Activated CD8-positive, alpha-beta T cell treated with anti-CD3 and anti-CD28 coated beads, Interleukin-2, amount 10 ng/mL, durations not matched to agents 7 days and 5 days (primary cell): ENCODE measurements at regions not wholly inside any gene's neighbourhood (a gene's known extent, or its start where the extent isn't known, plus 50 kb on each side); places are given as distances from the start of the nearest gene placed in this dataset.
"Not testable (repeated sequence)": the region's sequence is repeated elsewhere in the genome, so short reads cannot be mapped to it uniquely, and the experiment has no call there.

Experiments used
- ATAC-seq: fragments of 150-1000 bp; cut with Tn5 transposase; one replicate; pipeline ENCODE4 v1.10.0; 2021; ENCODE audit warnings: moderate library complexity
- CTCF ChIA-PET: fragments of 350-600 bp; sonication (Branson Sonifier 250); formaldehyde crosslinking; loops from one replicate; lab custom pipeline; 2021; ENCODE audit warnings: antibody characterized with exemption; lab: Charles Lee
- POLR2A ChIA-PET: fragments of 350-600 bp; sonication (Branson Sonifier 250); formaldehyde crosslinking; loops from one replicate; lab custom pipeline; 2021; ENCODE audit warnings: antibody characterized with exemption; lab: Charles Lee
- DNase-seq: peaks from one replicate; pipeline ENCODE4 v3.0.0-alpha.2; 2020
- H3K27ac Mint-ChIP-seq: one replicate; pipeline ENCODE4 v1.8.0; 2021; ENCODE audit warnings: mild to moderate bottlenecking, mixed read lengths
- H3K27me3 Mint-ChIP-seq: one replicate; pipeline ENCODE4 v1.8.0; 2021; ENCODE audit warnings: low read depth, mixed read lengths
- H3K36me3 Mint-ChIP-seq: one replicate; pipeline ENCODE4 v1.8.0; 2021; ENCODE audit warnings: low read depth, mixed read lengths
- H3K4me1 Mint-ChIP-seq: one replicate; pipeline ENCODE4 v1.8.0; 2021; ENCODE audit warnings: low read depth, mixed read lengths
- H3K4me3 Mint-ChIP-seq: one replicate; pipeline ENCODE4 v1.8.0; 2021; ENCODE audit warnings: mild to moderate bottlenecking, mixed read lengths
- H3K9me3 Mint-ChIP-seq: one replicate; pipeline ENCODE4 v1.8.0; 2022; ENCODE audit warnings: mixed read lengths; ENCODE audit not compliant: insufficient read depth

DNA sequence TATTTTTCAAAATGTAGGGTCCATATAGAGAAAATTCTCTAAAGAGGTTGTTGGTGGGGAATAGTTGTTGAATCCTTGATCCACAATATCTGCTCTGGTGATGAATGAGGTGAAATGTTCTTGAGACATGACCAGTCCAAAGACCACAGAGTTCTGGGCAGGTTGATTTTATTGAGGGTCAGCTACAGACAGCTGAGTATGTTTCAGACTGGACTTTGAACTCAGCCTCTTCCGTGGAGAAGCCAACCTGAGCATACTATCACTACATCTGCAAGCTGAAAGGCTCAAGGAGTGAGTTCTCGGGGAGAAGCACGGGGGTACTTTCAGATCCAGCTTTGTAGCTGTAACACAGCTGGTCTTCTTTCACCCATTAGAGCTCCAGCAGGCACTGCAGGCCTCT is 168.4 kb upstream of the NPY2R start:
- no peak overlapping the region for H3K4me3 Mint-ChIP-seq
- ChIA-PET CTCF (no interaction called here), POLR2A (no interaction called here)
- no peaks in the 10 kb centered on the region for H3K27me3 Mint-ChIP-seq
- no peaks in the 10 kb centered on the region for H3K36me3 Mint-ChIP-seq
- DNase-seq (no peak), ATAC-seq (no peak)
- H3K4me1 Mint-ChIP-seq: no peaks in the 10 kb centered on the region
- H3K27ac Mint-ChIP-seq: no peak overlapping the region
- no peaks in the 10 kb centered on the region for H3K9me3 Mint-ChIP-seq

DNA sequence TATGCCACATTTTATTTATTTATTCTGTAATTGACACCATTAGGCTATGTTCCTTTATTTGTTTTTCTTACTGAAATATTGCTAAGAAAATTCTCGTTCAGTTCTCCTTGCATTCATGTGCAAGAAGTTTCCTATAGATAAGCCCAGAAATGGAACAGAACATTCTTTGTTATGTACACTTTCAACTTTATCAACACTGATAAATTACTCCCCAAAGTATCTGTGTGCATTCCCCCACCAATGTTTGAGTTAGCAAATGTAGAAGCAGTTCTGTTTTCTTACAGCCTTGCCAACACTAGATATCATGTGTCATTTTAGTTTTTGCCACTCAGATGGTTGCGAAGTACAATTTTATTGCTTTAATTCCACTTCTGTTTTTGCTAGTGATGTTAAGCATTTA is 166.4 kb upstream of the NPY2R start:
- ChIA-PET CTCF (no interaction called here), POLR2A (no interaction called here)
- DNase-seq (no peak), ATAC-seq (no peak)
- no peaks in the 10 kb centered on the region for H3K36me3 Mint-ChIP-seq
- H3K4me1 Mint-ChIP-seq: no peaks in the 10 kb centered on the region
- H3K27me3 Mint-ChIP-seq: no peaks in the 10 kb centered on the region
- no peak overlapping the region for H3K27ac Mint-ChIP-seq
- H3K4me3 Mint-ChIP-seq: no peak overlapping the region
- no peaks in the 10 kb centered on the region for H3K9me3 Mint-ChIP-seq

DNA sequence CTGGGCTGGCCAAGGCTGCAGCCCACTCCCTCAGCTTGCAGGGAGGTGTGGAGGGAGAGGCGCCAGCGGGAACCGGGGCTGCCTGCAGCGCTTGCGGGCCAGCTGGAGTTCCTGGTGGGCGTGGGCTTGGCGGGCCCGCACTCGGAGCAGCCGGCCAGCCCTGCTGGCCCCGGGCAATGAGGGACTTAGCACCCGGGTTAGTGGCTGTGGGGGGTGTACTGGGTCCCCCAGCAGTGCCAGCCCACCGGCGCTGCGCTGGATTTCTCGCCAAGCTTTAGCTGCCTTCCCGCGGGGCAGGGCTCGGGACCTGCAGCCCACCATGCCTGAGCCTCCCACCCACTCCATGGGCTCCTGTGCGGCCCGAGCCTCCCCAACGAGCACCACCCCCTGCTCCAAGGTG is 164.2 kb upstream of the NPY2R start:
- H3K9me3 Mint-ChIP-seq, ATAC-seq, H3K4me1 Mint-ChIP-seq, H3K27me3 Mint-ChIP-seq, H3K4me3 Mint-ChIP-seq, POLR2A ChIA-PET, CTCF ChIA-PET, H3K36me3 Mint-ChIP-seq, DNase-seq, H3K27ac Mint-ChIP-seq: not testable (repeated sequence)

DNA sequence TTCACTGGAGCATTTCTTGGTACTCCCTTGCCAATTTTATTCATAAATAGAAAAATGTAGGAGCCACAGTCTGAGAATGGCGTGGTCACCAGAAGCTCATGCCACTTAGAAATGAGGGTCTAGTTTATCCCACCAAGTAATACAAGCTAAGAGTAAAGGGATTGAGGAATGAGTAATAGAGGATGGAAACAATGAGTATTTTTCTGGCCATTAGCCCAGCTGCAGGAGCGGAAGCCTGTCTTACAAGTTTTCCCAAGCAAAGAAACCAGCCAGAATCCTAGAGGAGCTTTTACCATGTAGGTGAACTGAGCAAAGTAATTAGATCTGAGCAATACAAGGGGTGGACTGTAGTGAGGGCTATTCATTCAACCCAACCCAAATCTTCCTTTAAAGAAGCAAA is 160.7 kb upstream of the NPY2R start:
- Mint-ChIP-seq H3K27me3 (no peaks in the 10 kb centered on the region), H3K27ac (no peak overlapping the region), H3K4me3 (no peak overlapping the region), H3K4me1 (no peaks in the 10 kb centered on the region), H3K9me3 (no peaks in the 10 kb centered on the region), H3K36me3 (no peaks in the 10 kb centered on the region)
- ChIA-PET CTCF (no interaction called here), POLR2A (no interaction called here)
- DNase-seq: no peak
- ATAC-seq: no peak

DNA sequence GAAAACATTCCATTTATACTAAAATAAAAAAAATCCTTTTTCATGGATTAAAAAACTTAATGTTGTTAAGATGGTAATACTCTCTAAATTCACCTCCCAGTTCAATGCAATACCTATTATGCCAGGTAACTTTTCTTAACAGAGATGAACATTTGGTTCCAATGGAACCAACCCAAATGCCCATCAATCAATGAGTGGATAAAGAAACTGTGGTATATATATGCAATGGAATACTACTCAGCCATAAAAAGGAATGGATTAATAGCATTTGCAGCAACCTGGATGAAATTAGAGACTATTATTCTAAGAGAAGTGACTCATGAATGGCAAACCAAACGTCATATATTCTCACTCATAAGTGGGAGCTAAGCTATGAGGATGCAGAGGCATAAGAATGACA is 154.4 kb upstream of the NPY2R start:
- H3K27ac Mint-ChIP-seq, H3K36me3 Mint-ChIP-seq, H3K27me3 Mint-ChIP-seq, H3K4me3 Mint-ChIP-seq, CTCF ChIA-PET, H3K4me1 Mint-ChIP-seq, ATAC-seq, POLR2A ChIA-PET, H3K9me3 Mint-ChIP-seq, DNase-seq: not testable (repeated sequence)

DNA sequence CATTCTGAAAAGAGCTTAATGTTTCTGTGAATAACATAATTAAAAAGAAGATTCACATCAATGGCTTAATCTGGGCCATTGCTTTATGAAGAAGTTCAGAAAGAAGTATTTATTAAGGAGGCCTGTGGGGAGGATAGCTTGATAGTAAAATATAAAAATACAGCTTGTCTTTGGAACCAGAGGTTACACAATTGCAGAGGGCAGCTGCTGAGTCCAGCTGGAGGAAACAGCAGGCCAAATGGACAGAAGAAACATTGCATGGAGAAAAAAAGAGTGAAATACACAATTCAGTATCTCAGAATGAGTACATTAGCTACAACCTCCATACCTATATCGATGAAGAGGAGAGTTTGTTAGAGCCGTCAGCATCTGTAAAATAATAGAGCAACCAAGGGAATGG is 148.0 kb upstream of the NPY2R start:
- no peak for ATAC-seq
- DNase-seq: no peak
- Mint-ChIP-seq H3K36me3 (no peaks in the 10 kb centered on the region), H3K4me3 (no peak overlapping the region), H3K9me3 (no peaks in the 10 kb centered on the region), H3K27ac (no peak overlapping the region), H3K4me1 (no peaks in the 10 kb centered on the region), H3K27me3 (no peaks in the 10 kb centered on the region)
- ChIA-PET POLR2A (no interaction called here), CTCF (no interaction called here)

DNA sequence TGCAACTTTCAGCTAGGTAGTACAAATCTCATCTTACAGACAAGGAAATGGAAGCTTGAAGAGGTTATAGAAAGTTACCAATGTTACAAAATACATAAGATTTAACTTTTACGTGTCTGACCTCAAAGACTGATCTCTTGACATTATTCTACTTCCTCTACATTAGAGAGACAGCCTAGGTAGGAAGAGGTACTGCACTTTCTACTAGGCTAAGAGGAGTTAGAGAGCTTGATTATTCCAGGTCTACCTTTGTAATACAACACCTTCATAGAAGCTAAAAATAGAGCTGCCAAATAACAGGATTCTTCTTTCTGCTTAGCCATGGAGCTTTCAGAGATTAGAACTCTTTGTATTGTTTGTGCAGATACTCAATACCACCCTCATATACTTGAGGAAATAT is 147.6 kb upstream of the NPY2R start:
- Mint-ChIP-seq H3K27me3 (no peaks in the 10 kb centered on the region), H3K9me3 (no peaks in the 10 kb centered on the region), H3K27ac (no peak overlapping the region), H3K4me1 (no peaks in the 10 kb centered on the region), H3K36me3 (no peaks in the 10 kb centered on the region), H3K4me3 (no peak overlapping the region)
- ATAC-seq: no peak
- CTCF ChIA-PET: interaction anchor here (0.6 kb wide), 1 partner anchor 230 kb away, joined by 3 read pairs; no protein-coding TSS in a partner anchor
- DNase-seq: no peak
- POLR2A ChIA-PET: no interaction called here

DNA sequence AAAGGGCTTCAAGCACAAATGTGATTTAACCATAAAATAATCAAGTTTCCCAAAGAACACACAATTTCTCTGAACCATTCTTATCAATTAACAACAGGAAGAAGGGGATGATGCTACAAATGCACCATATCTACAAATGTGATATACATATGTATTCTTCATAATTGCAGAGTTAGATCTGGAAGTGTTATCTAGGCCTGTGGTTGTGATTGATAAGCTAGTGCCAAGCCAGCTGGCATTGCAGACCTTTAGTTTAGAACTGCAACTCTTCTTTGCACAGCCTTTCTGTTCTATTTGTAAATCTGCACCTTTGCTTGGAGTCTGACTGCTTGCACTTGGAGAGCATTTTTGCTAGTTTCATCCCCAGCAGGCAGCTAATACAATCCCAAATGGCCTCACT is 145.5 kb upstream of the NPY2R start:
- CTCF ChIA-PET: no interaction called here
- H3K27ac Mint-ChIP-seq: no peak overlapping the region
- POLR2A ChIA-PET: no interaction called here

DNA sequence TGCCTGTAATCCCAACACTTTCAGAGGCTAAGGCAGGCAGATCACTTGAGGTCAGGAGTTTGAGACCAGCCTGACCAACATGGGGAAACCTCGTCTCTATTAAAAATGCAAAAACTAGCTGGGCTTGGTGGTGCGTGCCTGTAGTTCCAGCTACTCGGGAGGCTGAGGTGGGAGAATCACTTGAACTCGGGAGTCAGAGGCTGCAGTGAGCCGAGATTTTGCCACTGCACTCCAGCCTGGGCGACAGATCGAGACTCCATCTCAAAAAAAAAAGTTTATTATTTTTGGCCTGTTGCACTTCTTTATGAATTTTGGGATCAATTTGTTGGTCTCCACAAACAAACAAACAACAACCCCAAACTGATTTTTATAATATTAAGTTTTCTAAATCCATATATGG is 143.5 kb upstream of the NPY2R start:
- H3K9me3 Mint-ChIP-seq, H3K4me3 Mint-ChIP-seq, H3K36me3 Mint-ChIP-seq, POLR2A ChIA-PET, H3K27me3 Mint-ChIP-seq, H3K4me1 Mint-ChIP-seq, CTCF ChIA-PET, ATAC-seq, DNase-seq, H3K27ac Mint-ChIP-seq: not testable (repeated sequence)

More for the DNA sequence above, 145.5 kb upstream of the NPY2R start:
- Mint-ChIP-seq H3K9me3 (peaks cover under 1% of the 10 kb centered on the region), H3K36me3 (no peaks in the 10 kb centered on the region), H3K4me1 (no peaks in the 10 kb centered on the region), H3K4me3 (no peak overlapping the region), H3K27me3 (no peaks in the 10 kb centered on the region)
- DNase-seq: no peak
- ATAC-seq: no peak

DNA sequence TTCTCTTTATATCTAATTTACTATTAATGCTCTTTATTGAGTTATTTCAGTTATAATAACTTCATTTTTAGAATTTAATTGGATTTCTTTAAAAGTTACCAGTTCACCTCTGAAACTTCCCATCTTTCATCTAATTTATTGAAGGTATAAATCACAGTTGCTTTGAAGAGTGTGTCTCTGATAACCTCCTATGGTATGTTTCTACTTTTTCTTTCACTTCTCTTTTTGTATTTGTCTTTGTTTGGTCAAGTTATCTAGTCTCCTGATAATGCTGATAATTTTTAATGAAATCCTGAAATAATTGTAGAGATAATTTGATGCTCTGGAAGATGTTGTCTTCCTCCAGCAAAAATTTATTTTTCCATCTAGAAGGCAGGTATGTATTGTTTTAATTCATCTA is 141.6 kb upstream of the NPY2R start:
- H3K27ac Mint-ChIP-seq: no peak overlapping the region
- ChIA-PET CTCF (no interaction called here), POLR2A (no interaction called here)
- no peak overlapping the region for H3K4me3 Mint-ChIP-seq
- no peaks in the 10 kb centered on the region for H3K4me1 Mint-ChIP-seq
- DNase-seq (no peak), ATAC-seq (no peak)
- no peaks in the 10 kb centered on the region for H3K27me3 Mint-ChIP-seq
- H3K9me3 Mint-ChIP-seq: peaks cover 3% of the 10 kb centered on the region
- H3K36me3 Mint-ChIP-seq: no peaks in the 10 kb centered on the region

DNA sequence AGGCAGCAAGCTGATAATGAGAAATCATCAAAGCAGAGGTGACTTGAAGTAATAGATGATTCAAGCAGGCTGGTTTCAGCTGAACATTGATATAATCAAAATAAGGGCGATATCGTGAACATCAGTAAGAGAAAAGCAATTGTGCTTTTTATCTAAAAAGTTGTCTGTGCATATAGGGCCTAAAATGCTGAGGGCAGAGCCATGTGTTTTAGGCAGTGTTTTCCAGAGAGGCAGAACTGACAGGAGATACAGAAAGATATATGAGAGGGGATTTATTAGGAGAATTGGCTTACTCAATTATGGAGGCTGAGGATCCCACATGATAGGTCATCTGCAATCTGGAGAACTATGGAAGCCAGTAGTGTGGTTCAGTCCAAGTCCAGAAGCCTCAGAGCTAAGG is 136.5 kb upstream of the NPY2R start:
- Mint-ChIP-seq H3K4me3 (no peak overlapping the region), H3K36me3 (no peaks in the 10 kb centered on the region), H3K9me3 (peaks cover 3% of the 10 kb centered on the region), H3K4me1 (no peaks in the 10 kb centered on the region), H3K27ac (no peak overlapping the region), H3K27me3 (no peaks in the 10 kb centered on the region)
- POLR2A ChIA-PET: no interaction called here
- DNase-seq: no peak
- no peak for ATAC-seq
- CTCF ChIA-PET: no interaction called here

DNA sequence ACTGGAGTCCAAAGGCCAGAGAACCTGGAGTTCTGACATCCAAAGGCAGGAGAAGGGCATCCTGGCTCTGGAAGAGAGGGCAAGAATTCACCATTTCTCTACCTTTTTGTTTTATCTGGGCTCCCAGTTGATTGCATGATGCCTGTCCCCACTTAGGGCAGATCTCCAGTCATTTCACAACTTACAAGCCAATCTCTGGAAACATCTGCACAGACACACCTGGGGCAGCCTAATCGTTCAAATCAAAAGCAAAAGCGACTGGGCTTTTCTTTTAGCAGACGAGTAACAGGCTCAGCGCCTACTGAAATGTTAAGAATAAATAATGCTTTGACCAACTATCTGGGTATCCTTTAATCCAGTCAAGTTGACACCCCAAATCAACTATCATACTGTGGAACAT is 136.0 kb upstream of the NPY2R start:
- Mint-ChIP-seq H3K27me3 (no peaks in the 10 kb centered on the region), H3K4me3 (no peak overlapping the region), H3K4me1 (no peaks in the 10 kb centered on the region), H3K9me3 (peaks cover 3% of the 10 kb centered on the region), H3K36me3 (no peaks in the 10 kb centered on the region), H3K27ac (no peak overlapping the region)
- ChIA-PET POLR2A (no interaction called here), CTCF (no interaction called here)
- DNase-seq (no peak), ATAC-seq (no peak)

DNA sequence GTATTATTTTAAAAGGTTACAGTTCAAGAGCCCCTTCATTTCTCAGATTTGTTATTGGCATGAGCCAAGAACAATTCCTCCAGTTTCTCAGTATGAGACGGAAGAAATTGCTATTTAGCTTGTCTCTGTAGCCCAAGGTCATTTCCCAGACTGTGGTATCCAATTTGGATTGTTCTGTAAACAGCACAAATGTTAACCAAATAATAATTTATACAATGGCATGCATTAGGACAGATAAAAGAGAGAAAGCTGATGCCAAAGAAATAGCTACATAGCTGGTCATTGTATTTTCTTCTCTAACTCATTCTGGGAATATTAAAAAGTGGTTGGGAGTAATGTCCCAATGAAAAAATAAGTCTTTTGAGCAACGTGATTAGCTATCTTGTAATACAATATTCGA is 134.6 kb upstream of the NPY2R start:
- POLR2A ChIA-PET: interaction anchor here (0.6 kb wide), 1 partner anchor 8 kb away, joined by 3 read pairs; no protein-coding TSS in a partner anchor
- no peaks in the 10 kb centered on the region for H3K36me3 Mint-ChIP-seq
- no peaks in the 10 kb centered on the region for H3K27me3 Mint-ChIP-seq
- no peak overlapping the region for H3K4me3 Mint-ChIP-seq
- H3K9me3 Mint-ChIP-seq: no peaks in the 10 kb centered on the region
- CTCF ChIA-PET: no interaction called here
- no peaks in the 10 kb centered on the region for H3K4me1 Mint-ChIP-seq
- DNase-seq (no peak), ATAC-seq (no peak)
- H3K27ac Mint-ChIP-seq: no peak overlapping the region
